Stomach (tissue), 8 donors: ENCODE measurements at regions not wholly inside any gene's neighbourhood (a gene's known extent, or its start where the extent isn't known, plus 50 kb on each side); places are given as distances from the start of the nearest gene placed in this dataset.

Source experiments
- DNase-seq, 2 donors: peaks; one replicate each; pipeline versions ENCODE4 v3.0.0 to v3.0.0-alpha.2; 2013 to 2019
- H3K27ac ChIP-seq, 5 donors: fragments of 200-600 bp in 4 of 5; sonication (generic) in 4 of 5; one replicate each; pipeline ENCODE4 v1.5.1; 2013 to 2019; ENCODE audit warnings: mild to moderate bottlenecking in 1 of 5, moderate library complexity in 1 of 5
- H3K27me3 ChIP-seq, 3 donors: fragments of 200-600 bp; sonication (generic); one replicate each; pipeline ENCODE4 v1.5.1; 2017 to 2019; ENCODE audit warnings: mixed run types in 1 of 3
- H3K36me3 ChIP-seq, 4 donors: fragments of 200-600 bp; sonication (generic); 1 replicate in 3 of 4; 2 replicates in 1 of 4; pipeline ENCODE4 v1.5.1; 2016 to 2019
- H3K4me1 ChIP-seq, 4 donors: fragments of 200-600 bp; sonication (generic); one replicate each; pipeline ENCODE4 v1.5.1; 2016 to 2019
- H3K4me3 ChIP-seq, 4 donors: fragments of 200-600 bp; sonication (generic) in 3 of 4; one replicate each; pipeline ENCODE4 v1.5.1; 2016 to 2019; ENCODE audit warnings: mild to moderate bottlenecking in 1 of 4
- H3K9me3 ChIP-seq, 4 donors: fragments of 200-600 bp; sonication (generic); one replicate each; pipeline ENCODE4 v1.5.1; 2016 to 2019
- CTCF ChIP-seq, 7 experiments: fragments of 450-650 bp in 4 of 7; fragments of 200-600 bp in 3 of 7; sonication (generic) in 3 of 7; IDR thresholded peaks; one replicate each; pipeline ENCODE4 v1.5.1; 2016 to 2019; ENCODE audit warnings: antibody characterized with exemption in 7 of 7, control low read depth in 2 of 7, mild to moderate bottlenecking in 1 of 7
- EP300 ChIP-seq: sonication (generic); formaldehyde crosslinking; IDR thresholded peaks from one replicate; pipeline ENCODE4 v1.6.1; 2017; ENCODE audit warnings: antibody characterized with exemption
- POLR2A ChIP-seq, 4 donors: fragments of 450-650 bp; IDR thresholded peaks; one replicate each; pipeline ENCODE4 v1.6.1; 2016; ENCODE audit warnings: antibody characterized with exemption in 4 of 4, control low read depth in 2 of 4, mild to moderate bottlenecking in 1 of 4, moderate library complexity in 1 of 4
- POLR2AphosphoS5 ChIP-seq, 3 donors: sonication (generic); formaldehyde crosslinking; IDR thresholded peaks; one replicate each; pipeline ENCODE4 v1.6.1; 2016; ENCODE audit warnings: antibody characterized with exemption in 3 of 3
- WGBS, 5 donors: extraction: QIAGEN DNeasy Blood & Tissue Kit in 3 of 5; methylation state at CpG; one replicate each; pipeline versions ENCODE4 v1.1.5 to v1.1.7; 2013 to 2018; 5-methylcytosine and 5-hydroxymethylcytosine counted together
- intact Hi-C: fragments of 100-400 bp; cut with DNase I; formaldehyde crosslinking; loops from one replicate; pipeline ENCODE4 v1.15.1; 2023; ENCODE audit warnings: low total_unique reads
- donor health status: healthy with polysubstance abuse.
- donor health status: Bipolar disorder and iron deficiency.
- donor health status: healthy.

DNA sequence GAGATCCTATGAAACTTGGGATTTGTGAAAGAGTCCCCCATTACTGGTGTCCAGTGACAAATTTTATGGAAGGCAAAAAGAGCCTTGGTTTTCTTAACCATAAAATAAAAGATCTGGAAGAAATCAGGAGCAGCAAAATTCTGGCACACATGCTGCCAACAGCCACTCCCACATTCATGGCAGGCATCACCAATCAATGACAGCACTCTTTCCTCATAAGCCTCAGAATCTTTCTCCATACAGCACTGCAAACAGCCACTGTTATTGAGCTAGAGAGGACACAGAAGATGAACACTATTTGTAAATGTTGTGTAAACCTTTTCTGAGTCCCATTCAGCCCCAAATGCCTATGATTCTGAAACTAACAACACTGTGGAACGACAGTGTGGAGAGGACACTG is 162.2 kb downstream of the RRAGC start:
- Histone ChIP-seq H3K4me1 (no peaks in the 10 kb centered on the region), H3K36me3 (no peaks in the 10 kb centered on the region), H3K9me3 (peaks cover 0 to 8% (median 2%) of the 10 kb centered on the region in 4 donors), H3K27ac (no peak overlapping the region), H3K4me3 (no peak overlapping the region), H3K27me3 (peaks cover 0 to 6% (median 0%) of the 10 kb centered on the region in 3 donors)
- TF ChIP-seq POLR2AphosphoS5 (IDR thresholded peaks at IDR 0.05) (no peak), POLR2A (IDR thresholded peaks at IDR 0.05) (no peak), CTCF (IDR thresholded peaks at IDR 0.05) (no peak), EP300 (no peak)
- intact Hi-C loops: no loop called here
- no peak for DNase-seq
- WGBS, 5 donors: 67 to 88% (median 82%) methylated on average over 1 of the region's 1 CpG

- no peaks in the 10 kb centered on the region for H3K4me1 ChIP-seq
- H3K4me3 ChIP-seq: no peak overlapping the region
- 91 to 95% (median 92%) methylated on average over 2 of the region's 2 CpGs for WGBS, 5 donors
- no peaks in the 10 kb centered on the region for H3K27me3 ChIP-seq
- TF ChIP-seq EP300 (no peak), POLR2AphosphoS5 (IDR thresholded peaks at IDR 0.05) (no peak), CTCF (IDR thresholded peaks at IDR 0.05) (no peak)
- H3K9me3 ChIP-seq: peaks cover 0 to 8% (median 2%) of the 10 kb centered on the region in 4 donors
- no peak overlapping the region for H3K27ac ChIP-seq
- no peak for DNase-seq
- H3K36me3 ChIP-seq: no peaks in the 10 kb centered on the region
- intact Hi-C loops: no loop called here
These were observed 163.2 kb downstream of the RRAGC start for GRCh38 chr1:38696371-38696770.

DNA sequence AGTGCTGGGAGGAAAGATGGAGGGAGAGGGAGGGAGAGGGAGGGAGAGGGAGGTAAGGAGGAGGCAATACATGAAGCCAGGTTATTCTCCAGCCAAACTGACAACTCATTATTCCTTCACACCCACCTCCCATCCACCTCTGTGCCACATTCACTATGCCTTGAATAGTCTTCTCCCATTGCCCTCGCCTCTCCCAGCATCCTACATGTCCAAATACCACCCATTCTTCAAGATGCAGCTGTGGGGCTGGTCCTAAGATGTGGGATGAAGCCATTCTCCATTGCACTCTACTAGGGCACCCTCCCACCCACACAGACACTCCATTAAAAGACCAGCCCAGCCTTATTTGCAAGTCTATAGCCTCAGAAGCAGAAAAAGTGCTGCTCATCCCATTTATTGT is 165.8 kb downstream of the RRAGC start:
- Histone ChIP-seq H3K4me3 (no peak overlapping the region), H3K27ac (no peak overlapping the region), H3K36me3 (no peaks in the 10 kb centered on the region), H3K27me3 (peaks cover 0 to 3% (median 0%) of the 10 kb centered on the region in 3 donors), H3K9me3 (peaks cover 0 to 3% (median under 1%) of the 10 kb centered on the region in 4 donors), H3K4me1 (no peaks in the 10 kb centered on the region)
- intact Hi-C loops: no loop called here
- TF ChIP-seq POLR2AphosphoS5 (IDR thresholded peaks at IDR 0.05): no peak
- TF ChIP-seq EP300: no peak
- no peak for TF ChIP-seq CTCF (IDR thresholded peaks at IDR 0.05)
- no peak for TF ChIP-seq POLR2A (IDR thresholded peaks at IDR 0.05)
- WGBS, 5 donors: 70 to 90% (median 81%) methylated on average over 1 of the region's 1 CpG
- no peak for DNase-seq

GRCh38 chr1:38693031-38693430 is 166.5 kb downstream of the RRAGC start:
- intact Hi-C loops: no loop called here
- Histone ChIP-seq H3K9me3 (peaks cover 0 to 3% (median 0%) of the 10 kb centered on the region in 4 donors), H3K4me3 (no peak overlapping the region), H3K4me1 (no peaks in the 10 kb centered on the region), H3K27ac (no peak overlapping the region), H3K27me3 (peaks cover 0 to 6% (median 0%) of the 10 kb centered on the region in 3 donors), H3K36me3 (no peaks in the 10 kb centered on the region)
- WGBS, 5 donors: 72 to 89% (median 83%) methylated on average over 3 of the region's 3 CpGs
- DNase-seq: no peak
- TF ChIP-seq EP300 (no peak), POLR2A (IDR thresholded peaks at IDR 0.05) (no peak), CTCF (IDR thresholded peaks at IDR 0.05) (no peak), POLR2AphosphoS5 (IDR thresholded peaks at IDR 0.05) (no peak)
